Prostate gland (tissue), 2 donors: ENCODE measurements at regions not wholly inside any gene's neighbourhood (a gene's known extent, or its start where the extent isn't known, plus 50 kb on each side); places are given as distances from the start of the nearest gene placed in this dataset.

ENCODE experiments used
- CTCF ChIP-seq, 4 experiments: fragments of 200-600 bp in 2 of 4; fragments of 450-650 bp in 2 of 4; sonication (generic) in 2 of 4; IDR thresholded peaks; 1 replicate in 3 of 4; 2 replicates in 1 of 4; pipeline ENCODE4 v1.5.1; 2016 to 2019; ENCODE audit warnings: antibody characterized with exemption in 4 of 4, mild to moderate bottlenecking in 2 of 4, moderate library complexity in 2 of 4
- POLR2A ChIP-seq: fragments of 450-650 bp; IDR thresholded peaks from one replicate; pipeline ENCODE4 v1.6.1; 2016; ENCODE audit warnings: antibody characterized with exemption, mild to moderate bottlenecking
- POLR2AphosphoS5 ChIP-seq: sonication (generic); formaldehyde crosslinking; IDR thresholded peaks from one replicate; pipeline ENCODE4 v1.6.1; 2017; ENCODE audit warnings: antibody characterized with exemption

GRCh38 chr20:22232923-22233322 is 351.4 kb downstream of the FOXA2 start:
- TF ChIP-seq CTCF (IDR thresholded peaks at IDR 0.05) (no peak), POLR2A (no peak), POLR2AphosphoS5 (no peak)
